HEK293 (cell line): ENCODE measurements at regions not wholly inside any gene's neighbourhood (a gene's known extent, or its start where the extent isn't known, plus 50 kb on each side); places are given as distances from the start of the nearest gene placed in this dataset.

Source experiments
- CTCF ChIA-PET: fragments of 350-600 bp; formaldehyde crosslinking; extraction: SDS; loops from one replicate; lab custom pipeline; 2021; ENCODE audit warnings: antibody characterized with exemption; lab: Yijun Ruan, JAX
- POLR2A ChIA-PET: fragments of 300-600 bp; formaldehyde crosslinking; extraction: SDS; loops from one replicate; lab custom pipeline; 2020; ENCODE audit warnings: antibody characterized with exemption, inconsistent platforms; lab: Yijun Ruan, JAX
- H3K27ac ChIP-seq: fragments of 200-500 bp; sonication (Bioruptor generic); 2 replicates; pipeline ENCODE4 v1.5.1; 2014; ENCODE audit warnings: low read depth, low read length, control low read depth, inconsistent platforms; ENCODE audit errors: extremely low read depth
- H3K36me3 ChIP-seq, 2 experiments: fragments of 200-500 bp in 1 of 2; sonication (Bioruptor generic) in 1 of 2; 1 replicate in 1 of 2; 2 replicates in 1 of 2; pipeline ENCODE4 v1.5.1; 2014 to 2017; ENCODE audit warnings: inconsistent platforms in 2 of 2, low read length in 2 of 2; ENCODE audit not compliant: control insufficient read depth in 2 of 2, insufficient read depth in 1 of 2
- H3K4me1 ChIP-seq: fragments of 200-500 bp; sonication (Bioruptor generic); 2 replicates; pipeline ENCODE4 v1.5.1; 2014; ENCODE audit warnings: mild to moderate bottlenecking, low read length, inconsistent platforms; ENCODE audit not compliant: control insufficient read depth, insufficient read depth
- H3K4me3 ChIP-seq: 2 replicates; pipeline ENCODE4 v1.5.1; 2011; ENCODE audit warnings: low read depth, mild to moderate bottlenecking, control low read depth, low read length, moderate library complexity
- H3K9me3 ChIP-seq: fragments of 200-500 bp; sonication (Bioruptor generic); 2 replicates; pipeline ENCODE4 v1.5.1; 2014; ENCODE audit warnings: low read depth, low read length, inconsistent platforms; ENCODE audit not compliant: control insufficient read depth, insufficient read depth
- GFI1B ChIP-seq: fragments of 450-650 bp; formaldehyde crosslinking; IDR thresholded peaks from 2 replicates; pipeline ENCODE4 v1.5.1; 2016; ENCODE audit warnings: missing biosample characterization, missing genetic modification characterization
- KLF10 ChIP-seq: fragments of 450-650 bp; IDR thresholded peaks from 2 replicates; pipeline ENCODE4 v1.5.1; 2018; ENCODE audit warnings: missing biosample characterization, mild to moderate bottlenecking, missing genetic modification characterization
- KLF16 ChIP-seq: fragments of 450-650 bp; formaldehyde crosslinking; IDR thresholded peaks from 2 replicates; pipeline ENCODE4 v1.5.1; 2017; ENCODE audit warnings: missing biosample characterization, missing genetic modification characterization
- RBAK ChIP-seq: fragments of 450-650 bp; formaldehyde crosslinking; IDR thresholded peaks from 2 replicates; pipeline ENCODE4 v1.5.1; 2016; ENCODE audit warnings: missing biosample characterization, missing genetic modification characterization
- ZIC2 ChIP-seq: fragments of 450-650 bp; formaldehyde crosslinking; IDR thresholded peaks from 2 replicates; pipeline ENCODE4 v1.5.1; 2016; ENCODE audit warnings: missing biosample characterization, missing genetic modification characterization
- ZNF140 ChIP-seq: fragments of 450-650 bp; formaldehyde crosslinking; IDR thresholded peaks from 2 replicates; pipeline ENCODE4 v1.5.1; 2016; ENCODE audit warnings: missing biosample characterization, missing genetic modification characterization
- ZNF184 ChIP-seq: fragments of 450-650 bp; IDR thresholded peaks from 2 replicates; pipeline ENCODE4 v1.5.1; 2018; ENCODE audit warnings: missing biosample characterization, mild to moderate bottlenecking, missing genetic modification characterization
- ZNF266 ChIP-seq: fragments of 450-650 bp; formaldehyde crosslinking; IDR thresholded peaks from 2 replicates; pipeline ENCODE4 v1.5.1; 2016; ENCODE audit warnings: missing biosample characterization, missing genetic modification characterization, low read depth
- ZNF302 ChIP-seq: fragments of 450-650 bp; formaldehyde crosslinking; IDR thresholded peaks from 2 replicates; pipeline ENCODE4 v1.5.1; 2016; ENCODE audit warnings: missing biosample characterization, missing genetic modification characterization, low read depth
- ZNF394 ChIP-seq: fragments of 450-650 bp; formaldehyde crosslinking; IDR thresholded peaks from 2 replicates; pipeline ENCODE4 v1.5.1; 2016; ENCODE audit warnings: missing biosample characterization, missing genetic modification characterization, mild to moderate bottlenecking, moderate library complexity, borderline replicate concordance
- ZNF404 ChIP-seq: fragments of 450-650 bp; formaldehyde crosslinking; IDR thresholded peaks from 2 replicates; pipeline ENCODE4 v1.5.1; 2017; ENCODE audit warnings: missing biosample characterization, missing genetic modification characterization
- ZNF596 ChIP-seq: fragments of 450-650 bp; IDR thresholded peaks from 2 replicates; pipeline ENCODE4 v1.5.0; 2018; ENCODE audit warnings: missing biosample characterization, mild to moderate bottlenecking, missing genetic modification characterization, moderate library complexity
- ZNF623 ChIP-seq: fragments of 450-650 bp; formaldehyde crosslinking; IDR thresholded peaks from 2 replicates; pipeline ENCODE4 v1.5.1; 2016; ENCODE audit warnings: missing biosample characterization, missing genetic modification characterization
- ZNF664 ChIP-seq: fragments of 450-650 bp; formaldehyde crosslinking; IDR thresholded peaks from 2 replicates; pipeline ENCODE4 v1.5.1; 2016; ENCODE audit warnings: missing biosample characterization, missing genetic modification characterization
- ZNF776 ChIP-seq: fragments of 450-650 bp; formaldehyde crosslinking; IDR thresholded peaks from 2 replicates; pipeline ENCODE4 v1.5.0; 2017; ENCODE audit warnings: missing biosample characterization, missing genetic modification characterization, borderline replicate concordance
- ZNF830 ChIP-seq: fragments of 450-650 bp; IDR thresholded peaks from 2 replicates; pipeline ENCODE4 v1.5.0; 2018; ENCODE audit warnings: missing biosample characterization, missing genetic modification characterization, low read depth, mild to moderate bottlenecking, moderate library complexity
- TF ChIP-seq, protein P1 (sequence below): fragments of 450-650 bp; formaldehyde crosslinking; optimal IDR thresholded peaks from 2 replicates; pipeline ENCODE3; 2016; ENCODE audit warnings: missing biosample characterization, mild to moderate bottlenecking, missing genetic modification characterization
- TF ChIP-seq, protein P2 (sequence below): fragments of 450-650 bp; formaldehyde crosslinking; IDR thresholded peaks from 2 replicates; pipeline ENCODE4 v1.5.1; 2016; ENCODE audit warnings: missing biosample characterization, missing genetic modification characterization
- TF ChIP-seq, protein P3 (sequence below): fragments of 450-650 bp; formaldehyde crosslinking; IDR thresholded peaks from 2 replicates; pipeline ENCODE4 v1.5.1; 2017; ENCODE audit warnings: missing biosample characterization, missing genetic modification characterization
- TF ChIP-seq, protein P4 (sequence below): fragments of 450-650 bp; formaldehyde crosslinking; conservative IDR thresholded peaks from 2 replicates; pipeline ENCODE4 v1.5.1; 2016; ENCODE audit warnings: low read depth, missing biosample characterization, missing genetic modification characterization
- TF ChIP-seq, protein P5 (sequence below): fragments of 450-650 bp; formaldehyde crosslinking; IDR thresholded peaks from 2 replicates; pipeline ENCODE4 v1.5.1; 2016; ENCODE audit warnings: missing biosample characterization, missing genetic modification characterization

DNA sequence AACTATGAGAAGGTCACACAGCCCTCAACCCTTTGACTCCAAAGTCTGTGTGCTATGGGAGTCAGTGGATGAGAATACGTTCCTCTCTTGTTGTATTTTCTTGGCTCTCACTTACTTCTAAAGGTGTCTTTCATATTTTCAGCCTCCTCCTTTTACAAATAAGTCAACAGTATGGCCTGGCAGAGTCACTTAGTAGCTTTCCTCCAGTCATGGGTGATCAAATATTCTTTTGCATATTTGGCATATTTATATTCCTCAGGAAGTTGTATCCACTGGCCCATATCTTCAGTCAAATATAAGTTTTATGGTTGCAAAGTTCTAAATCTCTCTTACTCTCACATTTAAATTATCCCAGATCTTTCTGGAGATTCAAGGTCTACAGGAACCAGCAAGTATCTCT is 327.5 kb downstream of the ETS1 start:
- no peak overlapping the region for H3K4me3 ChIP-seq
- TF ChIP-seq ZNF266 (tag by site-specific recombination) (no peak), ZNF623 (no peak)
- H3K36me3 ChIP-seq, result no peaks in the 10 kb centered on the region
- no peak overlapping the region for H3K27ac ChIP-seq
- no peaks in the 10 kb centered on the region for H3K9me3 ChIP-seq
- H3K4me1 ChIP-seq, result no peaks in the 10 kb centered on the region
- CTCF ChIA-PET, result interaction anchor here (0.6 to 0.7 kb wide), 3 partner anchors 62 to 1526 kb away, joined by 3 read pairs; no protein-coding TSS in a partner anchor
- POLR2A ChIA-PET, result no interaction called here

DNA sequence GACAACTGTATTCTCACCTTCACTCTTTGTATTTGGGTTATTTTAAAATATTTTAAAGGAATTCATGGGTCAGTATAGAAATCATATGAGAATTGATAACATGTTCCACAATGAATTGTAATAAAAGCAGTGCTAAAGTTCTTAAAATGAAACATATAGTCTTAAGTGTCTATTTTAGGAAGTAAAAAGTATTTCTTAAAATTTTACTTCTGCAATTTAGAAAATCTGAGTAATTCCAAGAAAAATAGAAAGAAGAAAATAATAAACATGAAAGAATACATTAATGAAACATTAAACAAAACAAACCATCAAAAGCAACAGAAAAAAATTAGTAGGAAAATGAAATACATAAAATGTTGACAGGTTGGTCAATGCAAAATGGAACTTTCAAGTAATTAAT is 332.4 kb downstream of the ETS1 start:
- Histone ChIP-seq H3K27ac (no peak overlapping the region), H3K36me3 (no peaks in the 10 kb centered on the region), H3K9me3 (no peaks in the 10 kb centered on the region), H3K4me1 (no peaks in the 10 kb centered on the region), H3K4me3 (no peak overlapping the region)
- TF ChIP-seq KLF16 (tag by site-specific recombination) (no peak), ZNF140 (tag by site-specific recombination) (no peak), ZNF184 (no peak), RBAK (tag by site-specific recombination) (no peak), ZNF404 (tag by site-specific recombination) (no peak), ZNF664 (tag by site-specific recombination) (no peak), ZIC2 (tag by site-specific recombination) (no peak), ZNF776 (tag by site-specific recombination) (no peak), KLF10 (tag by site-specific recombination) (no peak), ZNF302 (tag by site-specific recombination) (no peak), ZNF830 (tag by site-specific recombination) (no peak)
- TF ChIP-seq, protein P1, sequence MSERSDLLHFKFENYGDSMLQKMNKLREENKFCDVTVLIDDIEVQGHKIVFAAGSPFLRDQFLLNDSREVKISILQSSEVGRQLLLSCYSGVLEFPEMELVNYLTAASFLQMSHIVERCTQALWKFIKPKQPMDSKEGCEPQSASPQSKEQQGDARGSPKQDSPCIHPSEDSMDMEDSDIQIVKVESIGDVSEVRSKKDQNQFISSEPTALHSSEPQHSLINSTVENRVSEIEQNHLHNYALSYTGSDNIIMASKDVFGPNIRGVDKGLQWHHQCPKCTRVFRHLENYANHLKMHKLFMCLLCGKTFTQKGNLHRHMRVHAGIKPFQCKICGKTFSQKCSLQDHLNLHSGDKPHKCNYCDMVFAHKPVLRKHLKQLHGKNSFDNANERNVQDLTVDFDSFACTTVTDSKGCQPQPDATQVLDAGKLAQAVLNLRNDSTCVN (tag by site-specific recombination), result no peak
- TF ChIP-seq, protein P2, sequence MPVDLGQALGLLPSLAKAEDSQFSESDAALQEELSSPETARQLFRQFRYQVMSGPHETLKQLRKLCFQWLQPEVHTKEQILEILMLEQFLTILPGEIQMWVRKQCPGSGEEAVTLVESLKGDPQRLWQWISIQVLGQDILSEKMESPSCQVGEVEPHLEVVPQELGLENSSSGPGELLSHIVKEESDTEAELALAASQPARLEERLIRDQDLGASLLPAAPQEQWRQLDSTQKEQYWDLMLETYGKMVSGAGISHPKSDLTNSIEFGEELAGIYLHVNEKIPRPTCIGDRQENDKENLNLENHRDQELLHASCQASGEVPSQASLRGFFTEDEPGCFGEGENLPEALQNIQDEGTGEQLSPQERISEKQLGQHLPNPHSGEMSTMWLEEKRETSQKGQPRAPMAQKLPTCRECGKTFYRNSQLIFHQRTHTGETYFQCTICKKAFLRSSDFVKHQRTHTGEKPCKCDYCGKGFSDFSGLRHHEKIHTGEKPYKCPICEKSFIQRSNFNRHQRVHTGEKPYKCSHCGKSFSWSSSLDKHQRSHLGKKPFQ (tag by site-specific recombination), result no peak
- TF ChIP-seq, protein P3, sequence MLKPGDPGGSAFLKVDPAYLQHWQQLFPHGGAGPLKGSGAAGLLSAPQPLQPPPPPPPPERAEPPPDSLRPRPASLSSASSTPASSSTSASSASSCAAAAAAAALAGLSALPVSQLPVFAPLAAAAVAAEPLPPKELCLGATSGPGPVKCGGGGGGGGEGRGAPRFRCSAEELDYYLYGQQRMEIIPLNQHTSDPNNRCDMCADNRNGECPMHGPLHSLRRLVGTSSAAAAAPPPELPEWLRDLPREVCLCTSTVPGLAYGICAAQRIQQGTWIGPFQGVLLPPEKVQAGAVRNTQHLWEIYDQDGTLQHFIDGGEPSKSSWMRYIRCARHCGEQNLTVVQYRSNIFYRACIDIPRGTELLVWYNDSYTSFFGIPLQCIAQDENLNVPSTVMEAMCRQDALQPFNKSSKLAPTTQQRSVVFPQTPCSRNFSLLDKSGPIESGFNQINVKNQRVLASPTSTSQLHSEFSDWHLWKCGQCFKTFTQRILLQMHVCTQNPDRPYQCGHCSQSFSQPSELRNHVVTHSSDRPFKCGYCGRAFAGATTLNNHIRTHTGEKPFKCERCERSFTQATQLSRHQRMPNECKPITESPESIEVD (tag by site-specific recombination), result no peak
- CTCF ChIA-PET, result no interaction called here
- POLR2A ChIA-PET, result no interaction called here

DNA sequence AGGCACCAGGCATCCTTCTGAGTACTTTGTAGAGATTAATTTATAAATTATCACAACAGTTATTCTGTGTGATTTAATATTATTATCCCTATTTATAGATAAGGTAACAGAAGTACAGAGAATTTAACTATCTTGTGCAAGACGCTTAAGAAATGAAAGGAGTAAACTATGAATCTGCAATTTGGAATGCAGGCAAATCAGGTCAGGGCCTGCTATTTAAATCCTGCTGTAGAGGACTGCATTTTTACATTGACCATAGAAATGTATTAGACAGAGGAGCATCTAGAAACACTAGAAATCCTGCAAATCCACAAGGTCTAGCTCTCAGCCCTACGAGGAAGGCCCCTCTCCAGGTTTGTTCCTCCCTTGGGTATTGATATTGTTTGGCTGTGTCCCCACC is 336.2 kb downstream of the ETS1 start:
- CTCF ChIA-PET, result no interaction called here
- no peaks in the 10 kb centered on the region for H3K4me1 ChIP-seq
- POLR2A ChIA-PET, result no interaction called here
- no peak overlapping the region for H3K27ac ChIP-seq
- no peak overlapping the region for H3K4me3 ChIP-seq
- no peaks in the 10 kb centered on the region for H3K36me3 ChIP-seq
- no peaks in the 10 kb centered on the region for H3K9me3 ChIP-seq
- TF ChIP-seq ZNF184 (no peak), ZNF596 (tag by site-specific recombination) (no peak), GFI1B (tag by site-specific recombination) (no peak), ZNF394 (no peak)
- TF ChIP-seq, protein P4, sequence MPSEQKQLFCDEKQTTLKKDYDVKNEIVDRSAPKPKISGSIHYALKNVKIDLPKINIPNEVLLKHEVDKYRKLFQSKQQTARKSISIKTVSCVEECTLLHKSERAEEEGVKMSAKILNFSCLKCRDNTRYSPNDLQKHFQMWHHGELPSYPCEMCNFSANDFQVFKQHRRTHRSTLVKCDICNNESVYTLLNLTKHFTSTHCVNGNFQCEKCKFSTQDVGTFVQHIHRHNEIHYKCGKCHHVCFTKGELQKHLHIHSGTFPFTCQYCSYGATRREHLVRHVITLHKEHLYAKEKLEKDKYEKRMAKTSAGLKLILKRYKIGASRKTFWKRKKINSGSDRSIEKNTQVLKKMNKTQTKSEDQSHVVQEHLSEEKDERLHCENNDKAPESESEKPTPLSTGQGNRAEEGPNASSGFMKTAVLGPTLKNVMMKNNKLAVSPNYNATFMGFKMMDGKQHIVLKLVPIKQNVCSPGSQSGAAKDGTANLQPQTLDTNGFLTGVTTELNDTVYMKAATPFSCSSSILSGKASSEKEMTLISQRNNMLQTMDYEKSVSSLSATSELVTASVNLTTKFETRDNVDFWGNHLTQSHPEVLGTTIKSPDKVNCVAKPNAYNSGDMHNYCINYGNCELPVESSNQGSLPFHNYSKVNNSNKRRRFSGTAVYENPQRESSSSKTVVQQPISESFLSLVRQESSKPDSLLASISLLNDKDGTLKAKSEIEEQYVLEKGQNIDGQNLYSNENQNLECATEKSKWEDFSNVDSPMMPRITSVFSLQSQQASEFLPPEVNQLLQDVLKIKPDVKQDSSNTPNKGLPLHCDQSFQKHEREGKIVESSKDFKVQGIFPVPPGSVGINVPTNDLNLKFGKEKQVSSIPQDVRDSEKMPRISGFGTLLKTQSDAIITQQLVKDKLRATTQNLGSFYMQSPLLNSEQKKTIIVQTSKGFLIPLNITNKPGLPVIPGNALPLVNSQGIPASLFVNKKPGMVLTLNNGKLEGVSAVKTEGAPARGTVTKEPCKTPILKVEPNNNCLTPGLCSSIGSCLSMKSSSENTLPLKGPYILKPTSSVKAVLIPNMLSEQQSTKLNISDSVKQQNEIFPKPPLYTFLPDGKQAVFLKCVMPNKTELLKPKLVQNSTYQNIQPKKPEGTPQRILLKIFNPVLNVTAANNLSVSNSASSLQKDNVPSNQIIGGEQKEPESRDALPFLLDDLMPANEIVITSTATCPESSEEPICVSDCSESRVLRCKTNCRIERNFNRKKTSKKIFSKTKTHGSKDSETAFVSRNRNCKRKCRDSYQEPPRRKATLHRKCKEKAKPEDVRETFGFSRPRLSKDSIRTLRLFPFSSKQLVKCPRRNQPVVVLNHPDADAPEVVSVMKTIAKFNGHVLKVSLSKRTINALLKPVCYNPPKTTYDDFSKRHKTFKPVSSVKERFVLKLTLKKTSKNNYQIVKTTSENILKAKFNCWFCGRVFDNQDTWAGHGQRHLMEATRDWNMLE, result no peak
- TF ChIP-seq, protein P5, sequence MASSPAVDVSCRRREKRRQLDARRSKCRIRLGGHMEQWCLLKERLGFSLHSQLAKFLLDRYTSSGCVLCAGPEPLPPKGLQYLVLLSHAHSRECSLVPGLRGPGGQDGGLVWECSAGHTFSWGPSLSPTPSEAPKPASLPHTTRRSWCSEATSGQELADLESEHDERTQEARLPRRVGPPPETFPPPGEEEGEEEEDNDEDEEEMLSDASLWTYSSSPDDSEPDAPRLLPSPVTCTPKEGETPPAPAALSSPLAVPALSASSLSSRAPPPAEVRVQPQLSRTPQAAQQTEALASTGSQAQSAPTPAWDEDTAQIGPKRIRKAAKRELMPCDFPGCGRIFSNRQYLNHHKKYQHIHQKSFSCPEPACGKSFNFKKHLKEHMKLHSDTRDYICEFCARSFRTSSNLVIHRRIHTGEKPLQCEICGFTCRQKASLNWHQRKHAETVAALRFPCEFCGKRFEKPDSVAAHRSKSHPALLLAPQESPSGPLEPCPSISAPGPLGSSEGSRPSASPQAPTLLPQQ (tag by site-specific recombination), result no peak
